ENCODE measurements at regions not wholly inside any gene's neighbourhood (a gene's known extent, or its start where the extent isn't known, plus 50 kb on each side); places are given as distances from the start of the nearest gene placed in this dataset.

DNA sequence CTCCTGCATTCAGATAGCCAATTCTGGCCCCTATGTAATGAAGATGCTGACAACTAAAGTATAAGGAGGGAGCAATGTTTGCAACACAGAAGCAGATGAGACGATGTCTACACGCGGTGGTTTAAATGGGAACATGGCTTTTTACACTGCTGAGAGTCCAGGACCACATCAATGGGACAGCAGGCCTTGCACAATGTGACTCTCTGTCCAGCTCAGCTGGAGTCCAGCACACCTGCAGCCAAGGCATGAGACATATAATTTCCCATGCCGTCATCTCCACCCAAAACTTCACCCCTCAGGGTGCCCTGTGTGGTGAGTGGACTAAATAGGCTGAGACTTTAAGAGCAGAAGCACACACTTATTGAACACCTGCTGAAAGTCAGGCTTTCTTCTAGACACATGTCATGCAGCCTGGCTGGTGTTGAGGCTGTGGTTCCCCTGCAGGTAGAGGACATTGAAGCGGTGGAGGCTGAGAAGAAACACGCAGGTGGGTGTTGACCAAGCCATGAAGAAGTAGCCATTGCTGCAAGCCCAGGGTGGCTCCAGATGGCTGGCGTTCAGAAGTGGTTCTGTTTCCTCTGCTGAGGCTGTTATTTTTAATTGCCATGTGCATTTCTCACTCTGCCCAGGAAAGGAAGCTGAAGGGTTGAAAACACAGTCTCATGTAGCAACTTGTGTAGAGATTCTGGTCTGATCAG, 345.6 kb downstream of the MYCN start:
- TF ChIP-seq, protein P1, sequence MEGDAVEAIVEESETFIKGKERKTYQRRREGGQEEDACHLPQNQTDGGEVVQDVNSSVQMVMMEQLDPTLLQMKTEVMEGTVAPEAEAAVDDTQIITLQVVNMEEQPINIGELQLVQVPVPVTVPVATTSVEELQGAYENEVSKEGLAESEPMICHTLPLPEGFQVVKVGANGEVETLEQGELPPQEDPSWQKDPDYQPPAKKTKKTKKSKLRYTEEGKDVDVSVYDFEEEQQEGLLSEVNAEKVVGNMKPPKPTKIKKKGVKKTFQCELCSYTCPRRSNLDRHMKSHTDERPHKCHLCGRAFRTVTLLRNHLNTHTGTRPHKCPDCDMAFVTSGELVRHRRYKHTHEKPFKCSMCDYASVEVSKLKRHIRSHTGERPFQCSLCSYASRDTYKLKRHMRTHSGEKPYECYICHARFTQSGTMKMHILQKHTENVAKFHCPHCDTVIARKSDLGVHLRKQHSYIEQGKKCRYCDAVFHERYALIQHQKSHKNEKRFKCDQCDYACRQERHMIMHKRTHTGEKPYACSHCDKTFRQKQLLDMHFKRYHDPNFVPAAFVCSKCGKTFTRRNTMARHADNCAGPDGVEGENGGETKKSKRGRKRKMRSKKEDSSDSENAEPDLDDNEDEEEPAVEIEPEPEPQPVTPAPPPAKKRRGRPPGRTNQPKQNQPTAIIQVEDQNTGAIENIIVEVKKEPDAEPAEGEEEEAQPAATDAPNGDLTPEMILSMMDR (IDR thresholded peaks at IDR 0.05; ENCODE audit: borderline replicate concordance, insufficient read depth, low read depth, low read length), result no peak

DNA sequence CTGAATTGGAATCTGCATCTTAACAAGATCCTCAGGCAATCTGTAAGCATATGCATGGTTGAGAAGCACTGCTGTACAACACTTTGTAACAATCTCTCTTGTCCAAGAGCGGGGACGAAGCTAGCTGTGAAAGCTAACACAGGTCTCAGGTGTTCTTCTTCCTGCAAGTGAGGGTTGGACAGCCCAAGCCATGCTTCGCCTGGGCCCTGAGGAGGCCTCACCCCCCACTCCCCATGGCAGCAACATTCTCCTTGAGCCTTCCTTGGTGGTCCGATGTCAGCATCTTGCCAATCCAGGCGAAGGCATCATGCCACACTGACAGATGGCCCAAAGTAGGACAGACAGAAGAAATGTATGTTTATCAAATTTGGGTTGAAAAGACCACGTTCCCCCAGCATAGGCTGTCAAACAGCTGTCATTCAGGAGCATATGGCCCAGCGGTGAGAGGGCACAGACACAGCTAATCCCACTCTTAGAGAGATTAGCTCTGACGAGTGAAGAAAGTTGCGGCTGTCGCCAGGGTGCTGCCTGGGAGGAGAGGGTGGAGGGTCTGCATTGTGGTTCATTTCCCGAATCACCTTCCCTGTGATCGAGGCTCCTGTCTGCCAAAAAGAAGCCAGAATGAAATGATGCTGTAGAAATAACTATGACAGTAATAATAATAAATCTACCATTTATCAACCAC, 344.7 kb downstream of the MYCN start:
- TF ChIP-seq, protein P1 (IDR thresholded peaks at IDR 0.05; ENCODE audit: borderline replicate concordance, insufficient read depth, low read depth, low read length), result no peak
- no peak overlapping the region for H3K4me3 ChIP-seq (ENCODE audit: low read depth, low read length)

More for the DNA sequence above, 345.6 kb downstream of the MYCN start:
- H3K4me3 ChIP-seq (ENCODE audit: low read depth, low read length), result no peak overlapping the region

DNA sequence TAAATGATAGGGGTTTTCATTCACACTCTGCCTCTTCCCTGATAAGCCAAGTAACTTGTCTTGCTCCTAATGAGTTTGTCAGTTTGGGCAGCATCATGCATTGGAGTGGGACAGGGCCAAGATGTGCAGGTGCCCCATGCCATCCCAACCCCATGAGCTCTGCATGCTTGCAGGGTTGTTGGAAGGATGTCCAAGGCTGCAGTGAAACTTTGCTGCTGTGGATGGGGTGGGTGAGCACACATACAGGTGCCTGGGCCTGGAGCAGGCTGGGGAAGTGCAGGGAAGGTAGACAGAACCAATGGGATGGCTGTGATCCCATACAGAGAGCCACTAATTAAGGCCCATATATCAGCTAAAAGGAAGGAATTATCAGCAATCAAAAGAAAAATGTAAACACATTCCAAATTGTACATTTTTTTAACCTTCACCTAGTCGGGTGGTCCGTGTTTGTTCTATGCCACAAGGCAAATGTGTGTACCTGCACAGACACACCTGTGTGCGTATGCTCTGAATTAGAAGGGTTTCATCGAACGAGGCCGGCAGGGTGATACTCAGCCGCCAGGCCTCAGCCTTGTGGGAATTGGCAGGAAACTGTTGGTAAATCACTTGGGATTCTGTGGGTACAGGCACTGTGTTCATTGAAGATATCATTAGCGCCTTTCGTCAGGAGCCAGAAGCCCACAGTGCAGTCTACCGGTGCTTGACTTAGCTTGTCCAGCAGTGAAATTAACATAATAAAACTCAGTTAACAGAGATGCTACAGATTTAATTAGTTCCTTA, 342.9 kb downstream of the MYCN start:
- H3K4me3 ChIP-seq (ENCODE audit: low read depth, low read length), result no peak overlapping the region
- TF ChIP-seq, protein P1 (IDR thresholded peaks at IDR 0.05; ENCODE audit: borderline replicate concordance, insufficient read depth, low read depth, low read length), result no peak

DNA sequence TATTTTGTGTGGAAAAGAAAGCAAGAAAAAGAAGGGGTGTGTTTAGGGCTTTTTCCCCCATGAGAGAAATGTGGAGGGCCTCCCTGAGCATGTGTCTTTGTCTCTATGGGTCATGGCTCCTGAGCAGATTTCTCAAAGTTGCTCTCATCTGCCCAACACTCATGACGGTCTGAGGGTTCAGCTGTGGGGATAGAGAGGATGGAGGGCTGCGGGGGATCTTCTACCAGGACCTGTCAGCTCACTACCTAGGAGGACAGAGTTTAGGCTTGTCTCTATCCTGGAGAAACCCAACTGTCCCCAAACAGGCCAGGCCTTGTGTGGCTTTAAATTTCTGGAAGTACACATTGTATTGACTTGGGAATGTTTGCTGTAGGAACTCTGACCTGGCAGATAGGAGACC, 342.2 kb downstream of the MYCN start:
- H3K4me3 ChIP-seq (ENCODE audit: low read depth, low read length), result no peak overlapping the region
- TF ChIP-seq, protein P1 (IDR thresholded peaks at IDR 0.05; ENCODE audit: borderline replicate concordance, insufficient read depth, low read depth, low read length), result no peak

DNA sequence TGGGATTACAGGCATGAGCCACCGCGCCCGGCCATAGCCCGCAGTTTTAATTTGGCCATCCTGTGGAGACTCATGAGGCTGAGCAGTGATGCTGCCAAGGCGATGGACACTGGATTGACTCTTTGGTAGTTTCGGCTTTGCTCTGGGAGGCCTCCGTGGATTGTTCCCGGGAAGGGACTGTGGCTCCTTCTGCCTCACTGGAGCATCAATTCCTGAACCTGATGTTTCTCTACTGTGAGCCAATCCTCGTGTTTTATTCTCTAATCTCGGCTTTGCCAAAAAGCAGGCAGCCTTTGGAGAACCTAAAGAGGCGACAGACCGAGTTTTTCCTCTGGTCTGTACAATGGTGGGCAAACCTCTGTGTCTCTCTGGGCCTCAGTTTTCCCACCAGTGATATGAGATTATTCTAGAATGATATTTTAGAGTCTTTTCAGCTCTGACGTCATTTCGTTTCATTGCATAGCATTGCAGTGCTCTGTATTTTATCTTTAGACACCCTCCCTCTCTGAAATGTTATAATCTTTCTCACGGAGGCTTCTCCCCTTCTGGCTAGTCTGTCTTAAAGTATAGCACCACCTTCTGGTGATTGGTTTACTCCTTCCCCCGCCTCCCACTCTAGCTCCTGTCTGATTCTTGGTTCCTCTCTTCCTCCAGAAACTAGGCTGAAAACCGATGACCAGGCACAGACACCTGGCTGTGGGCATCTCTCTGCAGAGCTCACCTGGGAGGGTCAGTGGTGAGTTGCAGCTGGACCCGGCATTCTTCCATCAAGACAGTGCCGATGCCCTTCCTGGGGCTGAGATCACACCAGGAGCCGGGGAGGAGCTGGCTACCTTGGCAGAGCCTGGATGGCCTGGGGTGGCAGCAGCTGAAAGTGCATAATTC, 341.3 kb downstream of the MYCN start:
- H3K4me3 ChIP-seq (ENCODE audit: low read depth, low read length), result no peak overlapping the region
- TF ChIP-seq, protein P1 (IDR thresholded peaks at IDR 0.05; ENCODE audit: borderline replicate concordance, insufficient read depth, low read depth, low read length), result peak; percentile 35; the same call in 1 of the 2 replicates

DNA sequence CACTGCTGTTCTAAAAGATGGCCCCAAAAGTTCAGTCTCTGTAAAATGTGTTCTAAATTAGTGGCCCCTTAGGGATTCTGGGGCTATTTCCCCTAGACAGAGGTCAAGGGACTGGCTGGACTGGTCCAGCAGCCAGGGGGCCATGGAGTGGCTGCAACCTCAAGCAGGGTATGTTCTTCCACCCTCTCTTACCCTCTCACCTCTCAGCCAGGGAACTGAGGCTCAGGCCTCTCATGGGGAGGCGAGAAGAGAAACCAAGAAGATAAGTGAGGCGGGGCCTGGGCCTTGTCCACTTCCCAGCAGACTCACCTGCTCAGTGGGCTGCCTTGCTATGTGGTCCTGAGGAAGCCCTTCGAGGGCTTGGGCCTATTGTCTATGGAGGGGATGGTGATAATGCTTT, 339.7 kb downstream of the MYCN start:
- H3K4me3 ChIP-seq (ENCODE audit: low read depth, low read length), result no peak overlapping the region
- TF ChIP-seq, protein P1 (IDR thresholded peaks at IDR 0.05; ENCODE audit: borderline replicate concordance, insufficient read depth, low read depth, low read length), result no peak
